ENCODE measurements at regions not wholly inside any gene's neighbourhood (a gene's known extent, or its start where the extent isn't known, plus 50 kb on each side); places are given as distances from the start of the nearest gene placed in this dataset.
"Not testable (repeated sequence)": the region's sequence is repeated elsewhere in the genome, so short reads cannot be mapped to it uniquely, and the experiment has no call there.

- not testable (repeated sequence) for H3K36me3 ChIP-seq (ENCODE audit: control insufficient read depth, insufficient read depth, low read length); H3K4me1 ChIP-seq (ENCODE audit: control insufficient read depth, insufficient read depth, low read length); H3K27ac ChIP-seq (ENCODE audit: low read depth, low read length); H3K4me3 ChIP-seq (ENCODE audit: low read depth, low read length); H3K27me3 ChIP-seq (ENCODE audit: control insufficient read depth, insufficient read depth, low read length); DNase-seq (ENCODE audit: low read depth in 4 of 6, low spot score in 6 of 6); H3K9me3 ChIP-seq (ENCODE audit: control insufficient read depth, insufficient read depth, low read length)
- WGBS (ENCODE audit: insufficient coverage): 35% methylated on average over 17 of the region's 47 CpGs
These were observed 165.2 kb upstream of the ZNG1F start for GRCh38 chr9:41354060-41354934.

- 72% methylated on average over 5 of the region's 20 CpGs for WGBS (ENCODE audit: insufficient coverage)
- H3K36me3 ChIP-seq (ENCODE audit: control insufficient read depth, insufficient read depth, low read length); H3K4me3 ChIP-seq (ENCODE audit: low read depth, low read length); H3K27me3 ChIP-seq (ENCODE audit: control insufficient read depth, insufficient read depth, low read length); H3K4me1 ChIP-seq (ENCODE audit: control insufficient read depth, insufficient read depth, low read length); H3K9me3 ChIP-seq (ENCODE audit: control insufficient read depth, insufficient read depth, low read length); DNase-seq (ENCODE audit: low read depth in 4 of 6, low spot score in 6 of 6); H3K27ac ChIP-seq (ENCODE audit: low read depth, low read length): not testable (repeated sequence)
These were observed 163.9 kb upstream of the ZNG1F start for GRCh38 chr9:41353026-41353425.

GRCh38 chr9:41352390-41352789 is 163.3 kb upstream of the ZNG1F start:
- not testable (repeated sequence) for H3K27me3 ChIP-seq (ENCODE audit: control insufficient read depth, insufficient read depth, low read length); H3K9me3 ChIP-seq (ENCODE audit: control insufficient read depth, insufficient read depth, low read length); H3K36me3 ChIP-seq (ENCODE audit: control insufficient read depth, insufficient read depth, low read length); H3K4me3 ChIP-seq (ENCODE audit: low read depth, low read length); DNase-seq (ENCODE audit: low read depth in 4 of 6, low spot score in 6 of 6); H3K4me1 ChIP-seq (ENCODE audit: control insufficient read depth, insufficient read depth, low read length); H3K27ac ChIP-seq (ENCODE audit: low read depth, low read length)
- WGBS (ENCODE audit: insufficient coverage): 78% methylated on average over 8 of the region's 20 CpGs

GRCh38 chr9:41347893-41348292 is 158.8 kb upstream of the ZNG1F start:
- not testable (repeated sequence) for DNase-seq (ENCODE audit: low read depth in 4 of 6, low spot score in 6 of 6); H3K4me3 ChIP-seq (ENCODE audit: low read depth, low read length); H3K27me3 ChIP-seq (ENCODE audit: control insufficient read depth, insufficient read depth, low read length); H3K4me1 ChIP-seq (ENCODE audit: control insufficient read depth, insufficient read depth, low read length); H3K27ac ChIP-seq (ENCODE audit: low read depth, low read length); H3K36me3 ChIP-seq (ENCODE audit: control insufficient read depth, insufficient read depth, low read length); H3K9me3 ChIP-seq (ENCODE audit: control insufficient read depth, insufficient read depth, low read length)
- no CpG with 5 or more reads among the region's 3 CpGs for WGBS (ENCODE audit: insufficient coverage)

GRCh38 chr9:41332562-41332961 is 143.4 kb upstream of the ZNG1F start:
- WGBS (ENCODE audit: insufficient coverage): no CpG with 5 or more reads among the region's 5 CpGs

GRCh38 chr9:41321277-41321676 is 132.2 kb upstream of the ZNG1F start:
- not testable (repeated sequence) for DNase-seq (ENCODE audit: low read depth in 4 of 6, low spot score in 6 of 6)
- WGBS (ENCODE audit: insufficient coverage): no CpG with 5 or more reads among the region's 2 CpGs

More at GRCh38 chr9:41332562-41332961, 143.4 kb upstream of the ZNG1F start:
- not testable (repeated sequence) for H3K27me3 ChIP-seq (ENCODE audit: control insufficient read depth, insufficient read depth, low read length); DNase-seq (ENCODE audit: low read depth in 4 of 6, low spot score in 6 of 6); H3K36me3 ChIP-seq (ENCODE audit: control insufficient read depth, insufficient read depth, low read length); H3K4me3 ChIP-seq (ENCODE audit: low read depth, low read length); H3K9me3 ChIP-seq (ENCODE audit: control insufficient read depth, insufficient read depth, low read length); H3K4me1 ChIP-seq (ENCODE audit: control insufficient read depth, insufficient read depth, low read length); H3K27ac ChIP-seq (ENCODE audit: low read depth, low read length)

GRCh38 chr9:41308953-41309352 is 119.8 kb upstream of the ZNG1F start:
- not testable (repeated sequence) for DNase-seq (ENCODE audit: low read depth in 4 of 6, low spot score in 6 of 6); H3K4me3 ChIP-seq (ENCODE audit: low read depth, low read length); H3K4me1 ChIP-seq (ENCODE audit: control insufficient read depth, insufficient read depth, low read length); H3K36me3 ChIP-seq (ENCODE audit: control insufficient read depth, insufficient read depth, low read length); H3K9me3 ChIP-seq (ENCODE audit: control insufficient read depth, insufficient read depth, low read length); H3K27ac ChIP-seq (ENCODE audit: low read depth, low read length); H3K27me3 ChIP-seq (ENCODE audit: control insufficient read depth, insufficient read depth, low read length)
- no CpG with 5 or more reads among the region's 6 CpGs for WGBS (ENCODE audit: insufficient coverage)

More at GRCh38 chr9:41321277-41321676, 132.2 kb upstream of the ZNG1F start:
- not testable (repeated sequence) for H3K27me3 ChIP-seq (ENCODE audit: control insufficient read depth, insufficient read depth, low read length); H3K27ac ChIP-seq (ENCODE audit: low read depth, low read length); H3K4me3 ChIP-seq (ENCODE audit: low read depth, low read length); H3K36me3 ChIP-seq (ENCODE audit: control insufficient read depth, insufficient read depth, low read length); H3K4me1 ChIP-seq (ENCODE audit: control insufficient read depth, insufficient read depth, low read length); H3K9me3 ChIP-seq (ENCODE audit: control insufficient read depth, insufficient read depth, low read length)

- 100% methylated on average over 1 of the region's 16 CpGs for WGBS (ENCODE audit: insufficient coverage)
- not testable (repeated sequence) for H3K4me1 ChIP-seq (ENCODE audit: control insufficient read depth, insufficient read depth, low read length); H3K27ac ChIP-seq (ENCODE audit: low read depth, low read length); H3K4me3 ChIP-seq (ENCODE audit: low read depth, low read length); H3K36me3 ChIP-seq (ENCODE audit: control insufficient read depth, insufficient read depth, low read length); H3K9me3 ChIP-seq (ENCODE audit: control insufficient read depth, insufficient read depth, low read length); DNase-seq (ENCODE audit: low read depth in 4 of 6, low spot score in 6 of 6); H3K27me3 ChIP-seq (ENCODE audit: control insufficient read depth, insufficient read depth, low read length)
These were observed 96.6 kb upstream of the ZNG1F start for GRCh38 chr9:41285744-41286143.

- WGBS (ENCODE audit: insufficient coverage): no CpG with 5 or more reads among the region's 31 CpGs
- not testable (repeated sequence) for H3K9me3 ChIP-seq (ENCODE audit: control insufficient read depth, insufficient read depth, low read length)
These were observed 91.5 kb upstream of the ZNG1F start for GRCh38 chr9:41280299-41281238.

More at GRCh38 chr9:41280299-41281238, 91.5 kb upstream of the ZNG1F start:
- not testable (repeated sequence) for DNase-seq (ENCODE audit: low read depth in 4 of 6, low spot score in 6 of 6); H3K27me3 ChIP-seq (ENCODE audit: control insufficient read depth, insufficient read depth, low read length); H3K36me3 ChIP-seq (ENCODE audit: control insufficient read depth, insufficient read depth, low read length); H3K4me3 ChIP-seq (ENCODE audit: low read depth, low read length); H3K4me1 ChIP-seq (ENCODE audit: control insufficient read depth, insufficient read depth, low read length); H3K27ac ChIP-seq (ENCODE audit: low read depth, low read length)
